H1 (cell line): ENCODE measurements at regions not wholly inside any gene's neighbourhood (a gene's known extent, or its start where the extent isn't known, plus 50 kb on each side); places are given as distances from the start of the nearest gene placed in this dataset.

Source experiments
- CTCF ChIP-seq, 3 experiments: IDR thresholded peaks; 1 replicate in 2 of 3; 2 replicates in 1 of 3; pipeline versions ENCODE4 v1.5.1 to v1.6.1; 2011; ENCODE audit warnings: low read length in 3 of 3, mild to moderate bottlenecking in 3 of 3, inconsistent platforms in 2 of 3, low read depth in 1 of 3, moderate library complexity in 1 of 3; ENCODE audit not compliant: insufficient read depth in 1 of 3; ENCODE audit errors: control extremely low read depth in 1 of 3
- EP300 ChIP-seq, 2 experiments: IDR thresholded peaks; 1 replicate in 1 of 2; 2 replicates in 1 of 2; pipeline ENCODE4 v1.6.1; 2011 to 2012; ENCODE audit warnings: low read depth in 2 of 2, low read length in 2 of 2, mild to moderate bottlenecking in 2 of 2, borderline replicate concordance in 1 of 2, inconsistent platforms in 1 of 2, moderate library complexity in 1 of 2
- SIN3A ChIP-seq, 2 experiments: IDR thresholded peaks in 1 of 2; conservative IDR thresholded peaks in 1 of 2; 2 replicates each; pipeline ENCODE4 v1.6.1; 2011 to 2012; ENCODE audit warnings: low read length in 2 of 2, improper control_type of control experiment in 1 of 2, low read depth in 1 of 2, mild to moderate bottlenecking in 1 of 2

- TF ChIP-seq CTCF (IDR thresholded peaks at IDR 0.05; ENCODE audit: control extremely low read depth in 1 of 3, insufficient read depth in 1 of 3, low read depth in 1 of 3, low read length in 3 of 3) = no peak
- no peak for TF ChIP-seq EP300 (IDR thresholded peaks at IDR 0.05; ENCODE audit: borderline replicate concordance in 1 of 2, low read depth in 2 of 2, low read length in 2 of 2)
- TF ChIP-seq SIN3A (conservative IDR thresholded peaks at IDR 0.05 in 1 of 2, IDR thresholded peaks at IDR 0.05 in 1 of 2; ENCODE audit: low read depth in 1 of 2, low read length in 2 of 2) = no peak
These were observed 243.5 kb downstream of the NFKBIZ start for GRCh38 chr3:102092617-102093466.
